PC-3 (cell line): ENCODE measurements at regions not wholly inside any gene's neighbourhood (a gene's known extent, or its start where the extent isn't known, plus 50 kb on each side); places are given as distances from the start of the nearest gene placed in this dataset.

Experiments used
- CTCF ChIP-seq: fragments of 300-600 bp; sonication (generic); conservative IDR thresholded peaks from 2 replicates; pipeline ENCODE4 v1.5.1; 2017; ENCODE audit warnings: antibody characterized with exemption, low read depth, mild to moderate bottlenecking, low read length
- EZH2phosphoT487 ChIP-seq: fragments of 300-600 bp; sonication (generic); IDR thresholded peaks from 2 replicates; pipeline ENCODE4 v1.6.1; 2018; ENCODE audit warnings: mild to moderate bottlenecking, antibody characterized with exemption, low read length, borderline replicate concordance

GRCh38 chr11:45596571-45596970 is 68.9 kb downstream of the CHST1 start:
- TF ChIP-seq CTCF (no peak), EZH2phosphoT487 (no peak)
